ENCODE measurements at regions not wholly inside any gene's neighbourhood (a gene's known extent, or its start where the extent isn't known, plus 50 kb on each side); places are given as distances from the start of the nearest gene placed in this dataset.

GRCh38 chr17:70642059-70642458 lies 472.7 kb downstream of the KCNJ2 start:
- Mint-ChIP-seq H3K36me3 (ENCODE audit: low read depth) (no peaks in the 10 kb centered on the region), H3K9me3 (peaks cover 5% of the 10 kb centered on the region), H3K4me3 (no peak overlapping the region), H3K27ac (no peak overlapping the region), H3K4me1 (ENCODE audit: low read depth) (no peaks in the 10 kb centered on the region), H3K27me3 (ENCODE audit: low read depth) (no peaks in the 10 kb centered on the region)
- intact Hi-C loops (cut with micrococcal nuclease), result no loop called here
- CTCF ChIA-PET, result no interaction called here
- no peak for DNase-seq

- intact Hi-C loops (cut with micrococcal nuclease), result no loop called here
- H3K27ac Mint-ChIP-seq, result no peak overlapping the region
- no peak overlapping the region for H3K4me3 Mint-ChIP-seq
- no peaks in the 10 kb centered on the region for H3K27me3 Mint-ChIP-seq (ENCODE audit: low read depth)
- DNase-seq, result no peak
- CTCF ChIA-PET, result no interaction called here
- no peaks in the 10 kb centered on the region for H3K4me1 Mint-ChIP-seq (ENCODE audit: low read depth)
- H3K9me3 Mint-ChIP-seq, result peaks cover 5% of the 10 kb centered on the region
- H3K36me3 Mint-ChIP-seq (ENCODE audit: low read depth), result no peaks in the 10 kb centered on the region
These were observed 474.8 kb downstream of the KCNJ2 start for GRCh38 chr17:70644096-70644495.

GRCh38 chr17:70646673-70647072 lies 477.3 kb downstream of the KCNJ2 start:
- H3K4me3 Mint-ChIP-seq, result no peak overlapping the region
- H3K4me1 Mint-ChIP-seq (ENCODE audit: low read depth), result no peaks in the 10 kb centered on the region
- no peaks in the 10 kb centered on the region for H3K27me3 Mint-ChIP-seq (ENCODE audit: low read depth)
- no peaks in the 10 kb centered on the region for H3K36me3 Mint-ChIP-seq (ENCODE audit: low read depth)
- no peak overlapping the region for H3K27ac Mint-ChIP-seq
- intact Hi-C loops (cut with micrococcal nuclease), result no loop called here
- DNase-seq, result no peak
- peaks cover 5% of the 10 kb centered on the region for H3K9me3 Mint-ChIP-seq
- CTCF ChIA-PET, result no interaction called here

GRCh38 chr17:70648166-70648565 lies 478.8 kb downstream of the KCNJ2 start:
- intact Hi-C loops (cut with micrococcal nuclease), result no loop called here
- Mint-ChIP-seq H3K4me3 (no peak overlapping the region), H3K36me3 (ENCODE audit: low read depth) (no peaks in the 10 kb centered on the region), H3K27me3 (ENCODE audit: low read depth) (no peaks in the 10 kb centered on the region), H3K9me3 (peaks cover 5% of the 10 kb centered on the region), H3K4me1 (ENCODE audit: low read depth) (no peaks in the 10 kb centered on the region), H3K27ac (no peak overlapping the region)
- CTCF ChIA-PET, result no interaction called here
- DNase-seq, result no peak

- Mint-ChIP-seq H3K4me1 (ENCODE audit: low read depth) (no peaks in the 10 kb centered on the region), H3K4me3 (no peak overlapping the region), H3K9me3 (no peaks in the 10 kb centered on the region), H3K27me3 (ENCODE audit: low read depth) (no peaks in the 10 kb centered on the region), H3K27ac (no peak overlapping the region), H3K36me3 (ENCODE audit: low read depth) (no peaks in the 10 kb centered on the region)
- CTCF ChIA-PET, result no interaction called here
- intact Hi-C loops (cut with micrococcal nuclease), result no loop called here
- no peak for DNase-seq
These were observed 484.5 kb downstream of the KCNJ2 start for GRCh38 chr17:70653850-70654249.

GRCh38 chr17:70654706-70655105 lies 485.4 kb downstream of the KCNJ2 start:
- H3K27ac Mint-ChIP-seq, result no peak overlapping the region
- H3K36me3 Mint-ChIP-seq (ENCODE audit: low read depth), result no peaks in the 10 kb centered on the region
- CTCF ChIA-PET, result no interaction called here
- no peaks in the 10 kb centered on the region for H3K9me3 Mint-ChIP-seq
- intact Hi-C loops (cut with micrococcal nuclease), result no loop called here
- H3K27me3 Mint-ChIP-seq (ENCODE audit: low read depth), result no peaks in the 10 kb centered on the region
- no peak for DNase-seq
- H3K4me3 Mint-ChIP-seq, result no peak overlapping the region
- no peaks in the 10 kb centered on the region for H3K4me1 Mint-ChIP-seq (ENCODE audit: low read depth)

- no peak for DNase-seq
- Mint-ChIP-seq H3K36me3 (ENCODE audit: low read depth) (no peaks in the 10 kb centered on the region), H3K4me3 (no peak overlapping the region), H3K9me3 (no peaks in the 10 kb centered on the region), H3K27me3 (ENCODE audit: low read depth) (no peaks in the 10 kb centered on the region), H3K4me1 (ENCODE audit: low read depth) (no peaks in the 10 kb centered on the region), H3K27ac (no peak overlapping the region)
- intact Hi-C loops (cut with micrococcal nuclease), result no loop called here
- CTCF ChIA-PET, result no interaction called here
These were observed 486.0 kb downstream of the KCNJ2 start for GRCh38 chr17:70655176-70655958.

- Mint-ChIP-seq H3K36me3 (ENCODE audit: low read depth) (no peaks in the 10 kb centered on the region), H3K4me3 (no peak overlapping the region), H3K9me3 (no peaks in the 10 kb centered on the region), H3K27me3 (ENCODE audit: low read depth) (no peaks in the 10 kb centered on the region), H3K4me1 (ENCODE audit: low read depth) (no peaks in the 10 kb centered on the region), H3K27ac (no peak overlapping the region)
- intact Hi-C loops (cut with micrococcal nuclease), result no loop called here
- no peak for DNase-seq
- CTCF ChIA-PET, result no interaction called here
These were observed 489.0 kb downstream of the KCNJ2 start for GRCh38 chr17:70658317-70658716.

- Mint-ChIP-seq H3K27ac (no peak overlapping the region), H3K4me1 (ENCODE audit: low read depth) (no peaks in the 10 kb centered on the region), H3K36me3 (ENCODE audit: low read depth) (no peaks in the 10 kb centered on the region), H3K4me3 (no peak overlapping the region), H3K27me3 (ENCODE audit: low read depth) (no peaks in the 10 kb centered on the region), H3K9me3 (no peaks in the 10 kb centered on the region)
- CTCF ChIA-PET, result no interaction called here
- no peak for DNase-seq
- intact Hi-C loops (cut with micrococcal nuclease), result no loop called here
These were observed 489.5 kb downstream of the KCNJ2 start for GRCh38 chr17:70658840-70659239.

- intact Hi-C loops (cut with micrococcal nuclease), result no loop called here
- H3K36me3 Mint-ChIP-seq (ENCODE audit: low read depth), result no peaks in the 10 kb centered on the region
- no peak for DNase-seq
- H3K4me3 Mint-ChIP-seq, result no peak overlapping the region
- no peak overlapping the region for H3K27ac Mint-ChIP-seq
- H3K9me3 Mint-ChIP-seq, result no peaks in the 10 kb centered on the region
- H3K27me3 Mint-ChIP-seq (ENCODE audit: low read depth), result no peaks in the 10 kb centered on the region
- CTCF ChIA-PET, result no interaction called here
- no peaks in the 10 kb centered on the region for H3K4me1 Mint-ChIP-seq (ENCODE audit: low read depth)
These were observed 492.2 kb downstream of the KCNJ2 start for GRCh38 chr17:70661342-70662222.

- H3K36me3 Mint-ChIP-seq (ENCODE audit: low read depth), result no peaks in the 10 kb centered on the region
- H3K27ac Mint-ChIP-seq, result no peak overlapping the region
- no peak for DNase-seq
- no peaks in the 10 kb centered on the region for H3K4me1 Mint-ChIP-seq (ENCODE audit: low read depth)
- CTCF ChIA-PET, result no interaction called here
- intact Hi-C loops (cut with micrococcal nuclease), result no loop called here
- no peak overlapping the region for H3K4me3 Mint-ChIP-seq
- H3K9me3 Mint-ChIP-seq, result no peaks in the 10 kb centered on the region
- no peaks in the 10 kb centered on the region for H3K27me3 Mint-ChIP-seq (ENCODE audit: low read depth)
These were observed 499.1 kb downstream of the KCNJ2 start for GRCh38 chr17:70668276-70668937.

GRCh38 chr17:70668938-70669778 lies 499.8 kb downstream of the KCNJ2 start:
- H3K4me3 Mint-ChIP-seq, result no peak overlapping the region
- DNase-seq, result no peak
- no peaks in the 10 kb centered on the region for H3K36me3 Mint-ChIP-seq (ENCODE audit: low read depth)
- no peaks in the 10 kb centered on the region for H3K27me3 Mint-ChIP-seq (ENCODE audit: low read depth)
- H3K27ac Mint-ChIP-seq, result no peak overlapping the region
- intact Hi-C loops (cut with micrococcal nuclease), result no loop called here
- CTCF ChIA-PET, result no interaction called here
- H3K9me3 Mint-ChIP-seq, result no peaks in the 10 kb centered on the region
- no peaks in the 10 kb centered on the region for H3K4me1 Mint-ChIP-seq (ENCODE audit: low read depth)

All from activated naive CD4-positive, alpha-beta T cell treated with anti-CD3 and anti-CD28 coated beads for 36 hours (primary cell).